Uterus (tissue), 2 donors: ENCODE measurements at regions not wholly inside any gene's neighbourhood (a gene's known extent, or its start where the extent isn't known, plus 50 kb on each side); places are given as distances from the start of the nearest gene placed in this dataset.

ENCODE experiments used
- CTCF ChIP-seq, 4 experiments: fragments of 200-600 bp in 2 of 4; fragments of 450-650 bp in 2 of 4; sonication (generic) in 2 of 4; IDR thresholded peaks; one replicate each; pipeline ENCODE4 v1.5.1; 2016 to 2019; ENCODE audit warnings: antibody characterized with exemption in 4 of 4, mild to moderate bottlenecking in 2 of 4, moderate library complexity in 1 of 4
- POLR2A ChIP-seq, 2 donors: fragments of 450-650 bp; IDR thresholded peaks; one replicate each; pipeline ENCODE4 v1.6.1; 2016; ENCODE audit warnings: antibody characterized with exemption in 2 of 2, mild to moderate bottlenecking in 1 of 2, moderate library complexity in 1 of 2

GRCh38 chrX:43479070-43479469 is 177.0 kb upstream of the MAOA start:
- TF ChIP-seq CTCF (IDR thresholded peaks at IDR 0.05) (no peak), POLR2A (IDR thresholded peaks at IDR 0.05) (no peak)
